GM12874 (cell line): ENCODE measurements at regions not wholly inside any gene's neighbourhood (a gene's known extent, or its start where the extent isn't known, plus 50 kb on each side); places are given as distances from the start of the nearest gene placed in this dataset.

Experiments used
- CTCF ChIP-seq: IDR thresholded peaks from 2 replicates; pipeline ENCODE4 v1.5.1; 2011; ENCODE audit warnings: low read depth, mild to moderate bottlenecking, control low read depth, low read length, moderate library complexity; ENCODE audit not compliant: insufficient read depth

GRCh38 chr1:100661176-100661575, 58.4 kb upstream of the VCAM1 start:
- TF ChIP-seq CTCF = no peak
